ENCODE measurements at regions not wholly inside any gene's neighbourhood (a gene's known extent, or its start where the extent isn't known, plus 50 kb on each side); places are given as distances from the start of the nearest gene placed in this dataset.

DNA sequence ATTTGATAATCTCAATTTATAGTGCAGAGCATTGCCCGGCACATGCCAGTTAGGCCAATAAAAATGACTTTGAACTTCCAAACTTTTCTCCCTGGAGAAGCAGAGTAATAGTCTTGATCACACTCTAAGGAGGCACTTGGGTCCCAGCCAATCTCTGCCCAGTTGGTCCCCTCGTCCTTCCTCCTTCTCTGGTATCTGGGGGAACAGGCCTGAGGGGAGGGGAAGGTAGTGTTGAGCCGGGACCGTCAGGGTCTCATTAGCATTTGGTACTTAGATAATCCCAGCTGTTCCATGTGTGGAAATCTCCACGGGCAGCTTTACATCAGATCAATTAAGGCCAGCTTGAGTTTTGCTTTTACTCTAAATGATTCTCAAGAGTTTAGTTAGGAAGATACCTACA, 70.1 kb downstream of the ZNF641 start:
- H3K9ac ChIP-seq (ENCODE audit: control insufficient read depth, insufficient read depth, low read length) = no peak overlapping the region
- H3K4me1 ChIP-seq (ENCODE audit: control insufficient read depth, insufficient read depth, low read length) = no peaks in the 10 kb centered on the region
- intact Hi-C loops (cut with micrococcal nuclease; ENCODE audit: unreplicated experiment) (no loop called here), in situ Hi-C loops (cut with MboI) (no loop called here)
- no peak for ATAC-seq
- no peak for TF ChIP-seq CBX5 (IDR thresholded peaks at IDR 0.05; ENCODE audit: low read depth)
- ChIA-PET RAD21 (ENCODE audit: unreplicated experiment) (interaction anchor here (1.6 kb wide), 1 partner anchor 338 kb away, joined by 5 read pairs; no protein-coding TSS in a partner anchor), SMC1A (ENCODE audit: uncharacterized antibody, unreplicated experiment) (interaction anchor here (0.9 kb wide), 1 partner anchor 337 kb away, joined by 3 read pairs; no protein-coding TSS in a partner anchor), CTCF (interaction anchor here (0.6 to 1.4 kb wide), 3 partner anchors 8 to 338 kb away, joined by 3 to 5 read pairs (median 4); no protein-coding TSS in a partner anchor), POLR2A (no interaction called here)
- no TSS peak for BruUV-seq (replicated peaks)
- no peaks in the 10 kb centered on the region for H3K27me3 ChIP-seq (replicated peaks in 1 of 2; ENCODE audit: control insufficient read depth in 2 of 2, insufficient read depth in 2 of 2, low read length in 1 of 2)
- no peak overlapping the region for H3K27ac ChIP-seq (ENCODE audit: control insufficient read depth, insufficient read depth)
- H3K9me3 ChIP-seq (replicated peaks; ENCODE audit: control insufficient read depth, insufficient read depth, low read length) = no peaks in the 10 kb centered on the region
- H3K79me2 ChIP-seq (ENCODE audit: control insufficient read depth, insufficient read depth, low read length) = no peaks in the 10 kb centered on the region
- FAIRE-seq = no peak
- no peaks in the 10 kb centered on the region for H4K20me1 ChIP-seq (ENCODE audit: control insufficient read depth, insufficient read depth)
- 46% methylated on average over 5 of the region's 5 CpGs for WGBS (ENCODE audit: insufficient coverage, insufficient replicate concordance, low lambda C conversion rate, missing lambda C conversion rate)
- no peak overlapping the region for H2AFZ ChIP-seq (ENCODE audit: control insufficient read depth, low read depth, low read length)
- H3K36me3 ChIP-seq (ENCODE audit: control insufficient read depth in 2 of 2, insufficient read depth in 2 of 2, low read length in 1 of 2) = no peaks in the 10 kb centered on the region
- no peak for DNase-seq (ENCODE audit: low read depth, low spot score)
- no peak overlapping the region for H3K4me3 ChIP-seq
- H3K4me2 ChIP-seq (ENCODE audit: control insufficient read depth, insufficient read depth) = no peak overlapping the region

DNA sequence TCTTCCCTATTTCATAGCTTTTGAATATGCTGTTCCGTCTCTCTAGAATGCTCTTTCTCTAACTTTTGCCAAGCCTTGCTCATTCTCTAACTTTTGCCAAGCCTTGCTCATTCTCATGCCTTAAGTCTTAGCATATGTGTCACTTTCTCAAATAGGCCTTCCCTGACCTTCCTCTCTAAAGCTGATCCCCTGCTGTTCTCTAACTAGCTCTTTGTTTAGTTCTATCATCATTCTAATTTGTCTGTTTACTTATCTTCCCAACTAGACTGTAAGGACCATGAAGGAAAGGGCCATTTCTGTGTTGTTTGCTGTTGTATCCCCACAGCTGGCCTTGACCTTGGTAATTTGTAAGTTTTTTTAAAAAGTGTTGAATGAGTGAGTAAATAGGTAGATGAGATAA, 71.1 kb downstream of the ZNF641 start:
- Histone ChIP-seq H3K4me3 (no peak overlapping the region), H3K4me1 (ENCODE audit: control insufficient read depth, insufficient read depth, low read length) (no peaks in the 10 kb centered on the region), H3K4me2 (ENCODE audit: control insufficient read depth, insufficient read depth) (no peak overlapping the region), H3K9ac (ENCODE audit: control insufficient read depth, insufficient read depth, low read length) (no peak overlapping the region), H3K9me3 (replicated peaks; ENCODE audit: control insufficient read depth, insufficient read depth, low read length) (no peaks in the 10 kb centered on the region), H4K20me1 (ENCODE audit: control insufficient read depth, insufficient read depth) (no peaks in the 10 kb centered on the region), H3K27ac (ENCODE audit: control insufficient read depth, insufficient read depth) (no peak overlapping the region), H3K79me2 (ENCODE audit: control insufficient read depth, insufficient read depth, low read length) (no peaks in the 10 kb centered on the region), H3K27me3 (replicated peaks in 1 of 2; ENCODE audit: control insufficient read depth in 2 of 2, insufficient read depth in 2 of 2, low read length in 1 of 2) (no peaks in the 10 kb centered on the region), H2AFZ (ENCODE audit: control insufficient read depth, low read depth, low read length) (no peak overlapping the region), H3K36me3 (ENCODE audit: control insufficient read depth in 2 of 2, insufficient read depth in 2 of 2, low read length in 1 of 2) (no peaks in the 10 kb centered on the region)
- intact Hi-C loops (cut with micrococcal nuclease; ENCODE audit: unreplicated experiment) (no loop called here), in situ Hi-C loops (cut with MboI) (no loop called here)
- FAIRE-seq (no peak), ATAC-seq (no peak), DNase-seq (ENCODE audit: low read depth, low spot score) (no peak)
- POLR2A ChIA-PET = no interaction called here
- CTCF ChIA-PET = interaction anchor here (1.3 to 1.4 kb wide), 4 partner anchors 9 to 339 kb away, joined by 3 to 5 read pairs (median 4); no protein-coding TSS in a partner anchor
- SMC1A ChIA-PET (ENCODE audit: uncharacterized antibody, unreplicated experiment) = interaction anchor here (1.4 kb wide), 1 partner anchor 12 kb away, joined by 4 read pairs; no protein-coding TSS in a partner anchor
- RAD21 ChIA-PET (ENCODE audit: unreplicated experiment) = interaction anchor here (1.6 kb wide), 1 partner anchor 339 kb away, joined by 5 read pairs; no protein-coding TSS in a partner anchor
- 45% methylated on average over 1 of the region's 1 CpG for WGBS (ENCODE audit: insufficient coverage, insufficient replicate concordance, low lambda C conversion rate, missing lambda C conversion rate)
- BruUV-seq (replicated peaks) = no TSS peak
- TF ChIP-seq BHLHE40 (IDR thresholded peaks at IDR 0.05; ENCODE audit: borderline replicate concordance in 1 of 2, low read depth in 2 of 2, low read length in 1 of 2) = no peak
- TF ChIP-seq KLF5 (IDR thresholded peaks at IDR 0.05; ENCODE audit: partially characterized antibody) = no peak
- no peak for TF ChIP-seq FOS (IDR thresholded peaks at IDR 0.05; ENCODE audit: borderline replicate concordance, extremely low read depth, insufficient read length)
- no peak for TF ChIP-seq ZZZ3 (IDR thresholded peaks at IDR 0.05; ENCODE audit: control insufficient read depth, insufficient read length, low read depth)
- TF ChIP-seq, protein P1, sequence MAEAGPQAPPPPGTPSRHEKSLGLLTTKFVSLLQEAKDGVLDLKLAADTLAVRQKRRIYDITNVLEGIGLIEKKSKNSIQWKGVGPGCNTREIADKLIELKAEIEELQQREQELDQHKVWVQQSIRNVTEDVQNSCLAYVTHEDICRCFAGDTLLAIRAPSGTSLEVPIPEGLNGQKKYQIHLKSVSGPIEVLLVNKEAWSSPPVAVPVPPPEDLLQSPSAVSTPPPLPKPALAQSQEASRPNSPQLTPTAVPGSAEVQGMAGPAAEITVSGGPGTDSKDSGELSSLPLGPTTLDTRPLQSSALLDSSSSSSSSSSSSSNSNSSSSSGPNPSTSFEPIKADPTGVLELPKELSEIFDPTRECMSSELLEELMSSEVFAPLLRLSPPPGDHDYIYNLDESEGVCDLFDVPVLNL (IDR thresholded peaks at IDR 0.05; ENCODE audit: low read depth, low read length) = no peak
- TF ChIP-seq TBL1XR1 (IDR thresholded peaks at IDR 0.05; ENCODE audit: low read depth, low read length) = no peak
- TF ChIP-seq BMI1 (IDR thresholded peaks at IDR 0.05; ENCODE audit: borderline replicate concordance) = no peak
- no peak for TF ChIP-seq HSF1 (IDR thresholded peaks at IDR 0.05; ENCODE audit: low read depth, low read length)
- TF ChIP-seq, protein P2, sequence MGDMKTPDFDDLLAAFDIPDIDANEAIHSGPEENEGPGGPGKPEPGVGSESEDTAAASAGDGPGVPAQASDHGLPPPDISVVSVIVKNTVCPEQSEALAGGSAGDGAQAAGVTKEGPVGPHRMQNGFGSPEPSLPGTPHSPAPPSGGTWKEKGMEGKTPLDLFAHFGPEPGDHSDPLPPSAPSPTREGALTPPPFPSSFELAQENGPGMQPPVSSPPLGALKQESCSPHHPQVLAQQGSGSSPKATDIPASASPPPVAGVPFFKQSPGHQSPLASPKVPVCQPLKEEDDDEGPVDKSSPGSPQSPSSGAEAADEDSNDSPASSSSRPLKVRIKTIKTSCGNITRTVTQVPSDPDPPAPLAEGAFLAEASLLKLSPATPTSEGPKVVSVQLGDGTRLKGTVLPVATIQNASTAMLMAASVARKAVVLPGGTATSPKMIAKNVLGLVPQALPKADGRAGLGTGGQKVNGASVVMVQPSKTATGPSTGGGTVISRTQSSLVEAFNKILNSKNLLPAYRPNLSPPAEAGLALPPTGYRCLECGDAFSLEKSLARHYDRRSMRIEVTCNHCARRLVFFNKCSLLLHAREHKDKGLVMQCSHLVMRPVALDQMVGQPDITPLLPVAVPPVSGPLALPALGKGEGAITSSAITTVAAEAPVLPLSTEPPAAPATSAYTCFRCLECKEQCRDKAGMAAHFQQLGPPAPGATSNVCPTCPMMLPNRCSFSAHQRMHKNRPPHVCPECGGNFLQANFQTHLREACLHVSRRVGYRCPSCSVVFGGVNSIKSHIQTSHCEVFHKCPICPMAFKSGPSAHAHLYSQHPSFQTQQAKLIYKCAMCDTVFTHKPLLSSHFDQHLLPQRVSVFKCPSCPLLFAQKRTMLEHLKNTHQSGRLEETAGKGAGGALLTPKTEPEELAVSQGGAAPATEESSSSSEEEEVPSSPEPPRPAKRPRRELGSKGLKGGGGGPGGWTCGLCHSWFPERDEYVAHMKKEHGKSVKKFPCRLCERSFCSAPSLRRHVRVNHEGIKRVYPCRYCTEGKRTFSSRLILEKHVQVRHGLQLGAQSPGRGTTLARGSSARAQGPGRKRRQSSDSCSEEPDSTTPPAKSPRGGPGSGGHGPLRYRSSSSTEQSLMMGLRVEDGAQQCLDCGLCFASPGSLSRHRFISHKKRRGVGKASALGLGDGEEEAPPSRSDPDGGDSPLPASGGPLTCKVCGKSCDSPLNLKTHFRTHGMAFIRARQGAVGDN (IDR thresholded peaks at IDR 0.05) = no peak

All from GM12878 (cell line).